Right lobe of liver (tissue), 4 donors: ENCODE measurements at regions not wholly inside any gene's neighbourhood (a gene's known extent, or its start where the extent isn't known, plus 50 kb on each side); places are given as distances from the start of the nearest gene placed in this dataset.

Experiments
- POLR2A ChIP-seq: fragments of 450-650 bp; IDR thresholded peaks from one replicate; pipeline ENCODE4 v1.6.1; 2017; ENCODE audit warnings: antibody characterized with exemption, mild to moderate bottlenecking
- TF ChIP-seq, protein P1 (sequence below), 4 donors: fragments of 200-600 bp in 3 of 4; fragments of 450-650 bp in 1 of 4; IDR thresholded peaks; one replicate each; pipeline versions ENCODE4 v1.5.1 to v1.8.0; 2016 to 2022; ENCODE audit warnings: antibody characterized with exemption in 4 of 4, mild to moderate bottlenecking in 2 of 4
- donor health status: DM: no; HTN: no; CAD: no.
- donor health status: DM: no; HTN: no; CAD: no.
- donor health status: DM: no; HTN: yes; CAD: no.

DNA sequence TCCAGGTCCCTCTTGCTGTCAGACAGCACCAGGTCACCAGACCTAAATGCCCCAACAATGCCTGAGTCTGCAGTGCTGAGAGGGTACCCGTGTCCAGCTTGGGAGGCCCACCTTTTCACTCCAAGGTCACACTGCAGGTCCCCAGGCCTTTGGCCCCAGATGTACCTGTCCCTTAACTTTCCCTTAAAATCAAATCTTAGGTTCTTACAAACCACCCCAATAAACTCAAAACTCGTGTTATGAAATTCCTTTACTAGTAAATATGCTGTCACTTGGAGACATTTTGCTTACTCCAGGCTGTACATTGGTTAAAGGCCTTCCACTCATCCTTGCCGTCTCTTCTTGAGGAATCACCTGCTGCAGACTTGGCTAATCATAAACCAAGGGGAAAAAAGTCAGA is 165.7 kb upstream of the RREB1 start:
- TF ChIP-seq, protein P1, sequence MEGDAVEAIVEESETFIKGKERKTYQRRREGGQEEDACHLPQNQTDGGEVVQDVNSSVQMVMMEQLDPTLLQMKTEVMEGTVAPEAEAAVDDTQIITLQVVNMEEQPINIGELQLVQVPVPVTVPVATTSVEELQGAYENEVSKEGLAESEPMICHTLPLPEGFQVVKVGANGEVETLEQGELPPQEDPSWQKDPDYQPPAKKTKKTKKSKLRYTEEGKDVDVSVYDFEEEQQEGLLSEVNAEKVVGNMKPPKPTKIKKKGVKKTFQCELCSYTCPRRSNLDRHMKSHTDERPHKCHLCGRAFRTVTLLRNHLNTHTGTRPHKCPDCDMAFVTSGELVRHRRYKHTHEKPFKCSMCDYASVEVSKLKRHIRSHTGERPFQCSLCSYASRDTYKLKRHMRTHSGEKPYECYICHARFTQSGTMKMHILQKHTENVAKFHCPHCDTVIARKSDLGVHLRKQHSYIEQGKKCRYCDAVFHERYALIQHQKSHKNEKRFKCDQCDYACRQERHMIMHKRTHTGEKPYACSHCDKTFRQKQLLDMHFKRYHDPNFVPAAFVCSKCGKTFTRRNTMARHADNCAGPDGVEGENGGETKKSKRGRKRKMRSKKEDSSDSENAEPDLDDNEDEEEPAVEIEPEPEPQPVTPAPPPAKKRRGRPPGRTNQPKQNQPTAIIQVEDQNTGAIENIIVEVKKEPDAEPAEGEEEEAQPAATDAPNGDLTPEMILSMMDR (IDR thresholded peaks at IDR 0.05): no peak
- TF ChIP-seq POLR2A: no peak
